HUES48 (cell line): ENCODE measurements at regions not wholly inside any gene's neighbourhood (a gene's known extent, or its start where the extent isn't known, plus 50 kb on each side); places are given as distances from the start of the nearest gene placed in this dataset.

Experiments
- H3K27ac ChIP-seq: one replicate; pipeline ENCODE4 v1.7.0; 2013; ENCODE audit warnings: low read depth, low read length, inconsistent platforms
- H3K27me3 ChIP-seq: 2 replicates; pipeline ENCODE4 v1.6.1; 2013; ENCODE audit warnings: mild to moderate bottlenecking, low read length; ENCODE audit not compliant: control insufficient read depth, insufficient read depth
- H3K36me3 ChIP-seq: 2 replicates; pipeline ENCODE4 v1.6.1; 2013; ENCODE audit warnings: low read length; ENCODE audit not compliant: control insufficient read depth, insufficient read depth
- H3K4me1 ChIP-seq: 2 replicates; pipeline ENCODE4 v1.6.1; 2013; ENCODE audit warnings: mild to moderate bottlenecking, low read length; ENCODE audit not compliant: control insufficient read depth, insufficient read depth
- H3K4me3 ChIP-seq: 2 replicates; pipeline ENCODE4 v1.5.1; 2013; ENCODE audit warnings: mild to moderate bottlenecking, low read depth, low read length
- H3K9ac ChIP-seq: 2 replicates; pipeline ENCODE4 v1.6.1; 2013; ENCODE audit warnings: mild to moderate bottlenecking, low read depth, low read length, moderate library complexity
- H3K9me3 ChIP-seq: 2 replicates; pipeline ENCODE4 v1.6.1; 2013; ENCODE audit warnings: low read length; ENCODE audit not compliant: control insufficient read depth, insufficient read depth

GRCh38 chr1:182181167-182181572 is 119.7 kb upstream of the ZNF648 start:
- Histone ChIP-seq H3K9me3 (no peaks in the 10 kb centered on the region), H3K9ac (no peak overlapping the region), H3K4me3 (no peak overlapping the region), H3K4me1 (no peaks in the 10 kb centered on the region), H3K36me3 (no peaks in the 10 kb centered on the region), H3K27me3 (no peaks in the 10 kb centered on the region), H3K27ac (no peak overlapping the region)

- H3K4me3 ChIP-seq = no peak overlapping the region
- no peaks in the 10 kb centered on the region for H3K27me3 ChIP-seq
- H3K4me1 ChIP-seq = no peaks in the 10 kb centered on the region
- no peak overlapping the region for H3K27ac ChIP-seq
- H3K9ac ChIP-seq = no peak overlapping the region
- H3K36me3 ChIP-seq = no peaks in the 10 kb centered on the region
- H3K9me3 ChIP-seq = no peaks in the 10 kb centered on the region
These were observed 113.9 kb upstream of the ZNF648 start for GRCh38 chr1:182175361-182175931.

- Histone ChIP-seq H3K27ac (no peak overlapping the region), H3K4me3 (no peak overlapping the region), H3K9me3 (no peaks in the 10 kb centered on the region), H3K4me1 (no peaks in the 10 kb centered on the region), H3K27me3 (no peaks in the 10 kb centered on the region), H3K9ac (no peak overlapping the region), H3K36me3 (no peaks in the 10 kb centered on the region)
These were observed 113.0 kb upstream of the ZNF648 start for GRCh38 chr1:182174513-182174855.

GRCh38 chr1:182173808-182174512 is 112.4 kb upstream of the ZNF648 start:
- Histone ChIP-seq H3K4me3 (no peak overlapping the region), H3K36me3 (no peaks in the 10 kb centered on the region), H3K4me1 (no peaks in the 10 kb centered on the region), H3K9me3 (no peaks in the 10 kb centered on the region), H3K9ac (no peak overlapping the region), H3K27ac (no peak overlapping the region), H3K27me3 (no peaks in the 10 kb centered on the region)

GRCh38 chr1:182172699-182173098 is 111.2 kb upstream of the ZNF648 start:
- Histone ChIP-seq H3K4me3 (no peak overlapping the region), H3K27ac (no peak overlapping the region), H3K27me3 (no peaks in the 10 kb centered on the region), H3K9me3 (no peaks in the 10 kb centered on the region), H3K4me1 (no peaks in the 10 kb centered on the region), H3K36me3 (no peaks in the 10 kb centered on the region), H3K9ac (no peak overlapping the region)

GRCh38 chr1:182170891-182171461 is 109.5 kb upstream of the ZNF648 start:
- no peak overlapping the region for H3K27ac ChIP-seq
- no peaks in the 10 kb centered on the region for H3K36me3 ChIP-seq
- H3K9me3 ChIP-seq = no peaks in the 10 kb centered on the region
- no peaks in the 10 kb centered on the region for H3K27me3 ChIP-seq
- no peaks in the 10 kb centered on the region for H3K4me1 ChIP-seq
- no peak overlapping the region for H3K4me3 ChIP-seq
- no peak overlapping the region for H3K9ac ChIP-seq

- H3K9me3 ChIP-seq = no peaks in the 10 kb centered on the region
- H3K27me3 ChIP-seq = no peaks in the 10 kb centered on the region
- no peak overlapping the region for H3K27ac ChIP-seq
- no peaks in the 10 kb centered on the region for H3K4me1 ChIP-seq
- H3K9ac ChIP-seq = no peak overlapping the region
- H3K36me3 ChIP-seq = no peaks in the 10 kb centered on the region
- H3K4me3 ChIP-seq = no peak overlapping the region
These were observed 107.7 kb upstream of the ZNF648 start for GRCh38 chr1:182169203-182169602.

- no peaks in the 10 kb centered on the region for H3K4me1 ChIP-seq
- no peaks in the 10 kb centered on the region for H3K9me3 ChIP-seq
- no peak overlapping the region for H3K4me3 ChIP-seq
- no peaks in the 10 kb centered on the region for H3K27me3 ChIP-seq
- no peak overlapping the region for H3K9ac ChIP-seq
- no peak overlapping the region for H3K27ac ChIP-seq
- H3K36me3 ChIP-seq = no peaks in the 10 kb centered on the region
These were observed 105.2 kb upstream of the ZNF648 start for GRCh38 chr1:182166750-182167149.

- H3K36me3 ChIP-seq = no peaks in the 10 kb centered on the region
- no peaks in the 10 kb centered on the region for H3K27me3 ChIP-seq
- no peak overlapping the region for H3K4me3 ChIP-seq
- no peaks in the 10 kb centered on the region for H3K4me1 ChIP-seq
- no peaks in the 10 kb centered on the region for H3K9me3 ChIP-seq
- H3K9ac ChIP-seq = no peak overlapping the region
- no peak overlapping the region for H3K27ac ChIP-seq
These were observed 104.8 kb upstream of the ZNF648 start for GRCh38 chr1:182166321-182166720.

GRCh38 chr1:182164273-182164672 is 102.8 kb upstream of the ZNF648 start:
- Histone ChIP-seq H3K27me3 (no peaks in the 10 kb centered on the region), H3K4me1 (no peaks in the 10 kb centered on the region), H3K9ac (no peak overlapping the region), H3K36me3 (no peaks in the 10 kb centered on the region), H3K4me3 (no peak overlapping the region), H3K27ac (no peak overlapping the region), H3K9me3 (no peaks in the 10 kb centered on the region)

GRCh38 chr1:182163821-182164223 is 102.3 kb upstream of the ZNF648 start:
- H3K9ac ChIP-seq = no peak overlapping the region
- H3K4me3 ChIP-seq = no peak overlapping the region
- no peaks in the 10 kb centered on the region for H3K4me1 ChIP-seq
- H3K27me3 ChIP-seq = no peaks in the 10 kb centered on the region
- no peak overlapping the region for H3K27ac ChIP-seq
- no peaks in the 10 kb centered on the region for H3K36me3 ChIP-seq
- no peaks in the 10 kb centered on the region for H3K9me3 ChIP-seq
